Hepatocyte (in vitro differentiated cells): ENCODE measurements at regions not wholly inside any gene's neighbourhood (a gene's known extent, or its start where the extent isn't known, plus 50 kb on each side); places are given as distances from the start of the nearest gene placed in this dataset.

Experiments used
- EZH2 ChIP-seq: fragments of 200-600 bp; sonication (generic); IDR thresholded peaks from 2 replicates; pipeline ENCODE4 v1.6.1; 2016; ENCODE audit warnings: antibody characterized with exemption, mild to moderate bottlenecking, borderline replicate concordance
- EZH2phosphoT487 ChIP-seq: fragments of 200-600 bp; sonication (generic); IDR thresholded peaks from one replicate; pipeline ENCODE4 v1.6.1; 2018; ENCODE audit warnings: antibody characterized with exemption, mild to moderate bottlenecking, low read depth, moderate library complexity; ENCODE audit not compliant: unreplicated experiment, severe bottlenecking
- TF ChIP-seq, protein P1 (sequence below): fragments of 200-600 bp; sonication (generic); IDR thresholded peaks from 2 replicates; pipeline ENCODE4 v1.5.1; 2016; ENCODE audit warnings: antibody characterized with exemption, mild to moderate bottlenecking; ENCODE audit not compliant: poor library complexity

DNA sequence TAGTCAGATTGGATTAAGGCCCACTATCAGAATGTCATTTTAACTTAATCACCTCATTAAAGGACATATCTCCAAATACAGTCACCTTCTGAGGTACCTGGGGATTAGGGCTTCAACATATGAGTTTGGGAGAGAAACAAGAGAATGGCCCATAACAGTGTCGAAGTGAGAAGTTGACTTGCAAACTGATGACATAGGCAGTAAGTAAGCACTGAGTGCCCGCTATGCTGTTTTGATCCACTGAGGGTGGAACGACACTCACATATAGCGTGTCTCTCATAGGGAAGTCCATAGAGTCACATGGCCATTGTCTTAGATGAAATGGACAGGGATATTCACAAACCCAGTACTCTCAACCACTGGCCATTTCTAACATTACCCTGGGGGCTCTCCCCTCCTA is 264.2 kb downstream of the SAMD5 start:
- TF ChIP-seq EZH2phosphoT487 (no peak), EZH2 (no peak)
- TF ChIP-seq, protein P1, sequence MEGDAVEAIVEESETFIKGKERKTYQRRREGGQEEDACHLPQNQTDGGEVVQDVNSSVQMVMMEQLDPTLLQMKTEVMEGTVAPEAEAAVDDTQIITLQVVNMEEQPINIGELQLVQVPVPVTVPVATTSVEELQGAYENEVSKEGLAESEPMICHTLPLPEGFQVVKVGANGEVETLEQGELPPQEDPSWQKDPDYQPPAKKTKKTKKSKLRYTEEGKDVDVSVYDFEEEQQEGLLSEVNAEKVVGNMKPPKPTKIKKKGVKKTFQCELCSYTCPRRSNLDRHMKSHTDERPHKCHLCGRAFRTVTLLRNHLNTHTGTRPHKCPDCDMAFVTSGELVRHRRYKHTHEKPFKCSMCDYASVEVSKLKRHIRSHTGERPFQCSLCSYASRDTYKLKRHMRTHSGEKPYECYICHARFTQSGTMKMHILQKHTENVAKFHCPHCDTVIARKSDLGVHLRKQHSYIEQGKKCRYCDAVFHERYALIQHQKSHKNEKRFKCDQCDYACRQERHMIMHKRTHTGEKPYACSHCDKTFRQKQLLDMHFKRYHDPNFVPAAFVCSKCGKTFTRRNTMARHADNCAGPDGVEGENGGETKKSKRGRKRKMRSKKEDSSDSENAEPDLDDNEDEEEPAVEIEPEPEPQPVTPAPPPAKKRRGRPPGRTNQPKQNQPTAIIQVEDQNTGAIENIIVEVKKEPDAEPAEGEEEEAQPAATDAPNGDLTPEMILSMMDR, result no peak
